ENCODE measurements at regions not wholly inside any gene's neighbourhood (a gene's known extent, or its start where the extent isn't known, plus 50 kb on each side); places are given as distances from the start of the nearest gene placed in this dataset.

- no peak overlapping the region for H3K4me3 Mint-ChIP-seq (ENCODE audit: unreplicated experiment)
- H3K27me3 Mint-ChIP-seq (ENCODE audit: unreplicated experiment) = peaks cover 2% of the 10 kb centered on the region
- TF ChIP-seq CTCF (IDR thresholded peaks at IDR 0.05; ENCODE audit: partially characterized antibody, unreplicated experiment) = no peak
Measured at GRCh38 chr6:168181316-168181715, 102.3 kb upstream of the FRMD1 start.

DNA sequence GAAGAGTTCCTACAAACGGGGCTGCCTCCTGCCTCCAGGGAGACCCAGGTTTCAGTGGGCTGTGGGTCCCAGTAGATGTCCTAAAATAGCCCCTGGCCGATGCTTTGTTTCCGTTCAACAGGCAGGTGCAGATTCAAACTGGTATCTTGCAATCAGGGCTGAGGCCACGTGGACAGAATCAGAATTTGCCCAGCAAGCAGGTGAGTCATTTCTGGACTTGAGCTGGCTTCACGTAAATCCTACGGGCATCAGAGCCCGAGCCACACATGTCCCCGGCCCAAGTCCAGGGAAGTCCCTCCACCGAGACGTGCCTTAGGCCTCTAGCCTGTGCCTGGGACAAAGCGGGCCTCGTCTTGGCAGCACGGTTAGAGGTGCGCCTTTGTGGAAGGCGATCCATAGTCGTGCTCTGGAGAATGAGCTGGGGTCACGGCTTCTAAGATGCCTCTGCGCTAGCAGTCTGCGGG, 101.6 kb upstream of the FRMD1 start:
- Mint-ChIP-seq H3K36me3 (ENCODE audit: unreplicated experiment) (no peaks in the 10 kb centered on the region), H3K4me1 (ENCODE audit: low read depth, unreplicated experiment) (peaks cover 8% of the 10 kb centered on the region), H3K4me3 (ENCODE audit: unreplicated experiment) (no peak overlapping the region), H3K27ac (ENCODE audit: unreplicated experiment) (no peak overlapping the region), H3K9me3 (ENCODE audit: unreplicated experiment) (peaks cover 1% of the 10 kb centered on the region), H3K27me3 (ENCODE audit: unreplicated experiment) (peaks cover 2% of the 10 kb centered on the region)
- no peak for DNase-seq
- TF ChIP-seq CTCF (IDR thresholded peaks at IDR 0.05; ENCODE audit: partially characterized antibody, unreplicated experiment) = no peak

More at GRCh38 chr6:168181316-168181715, 102.3 kb upstream of the FRMD1 start:
- no peaks in the 10 kb centered on the region for H3K36me3 Mint-ChIP-seq (ENCODE audit: unreplicated experiment)
- DNase-seq = no peak
- H3K4me1 Mint-ChIP-seq (ENCODE audit: low read depth, unreplicated experiment) = peaks cover 8% of the 10 kb centered on the region
- no peak overlapping the region for H3K27ac Mint-ChIP-seq (ENCODE audit: unreplicated experiment)
- H3K9me3 Mint-ChIP-seq (ENCODE audit: unreplicated experiment) = peaks cover 1% of the 10 kb centered on the region

GRCh38 chr6:168179702-168180382, 100.8 kb upstream of the FRMD1 start:
- Mint-ChIP-seq H3K27me3 (ENCODE audit: unreplicated experiment) (peaks cover 2% of the 10 kb centered on the region), H3K4me1 (ENCODE audit: low read depth, unreplicated experiment) (peaks cover 8% of the 10 kb centered on the region), H3K9me3 (ENCODE audit: unreplicated experiment) (peaks cover 1% of the 10 kb centered on the region), H3K36me3 (ENCODE audit: unreplicated experiment) (no peaks in the 10 kb centered on the region), H3K4me3 (ENCODE audit: unreplicated experiment) (no peak overlapping the region), H3K27ac (ENCODE audit: unreplicated experiment) (no peak overlapping the region)
- no peak for TF ChIP-seq CTCF (IDR thresholded peaks at IDR 0.05; ENCODE audit: partially characterized antibody, unreplicated experiment)
- DNase-seq = no peak

- no peak for TF ChIP-seq CTCF (IDR thresholded peaks at IDR 0.05; ENCODE audit: partially characterized antibody, unreplicated experiment)
- Mint-ChIP-seq H3K4me3 (ENCODE audit: unreplicated experiment) (no peak overlapping the region), H3K36me3 (ENCODE audit: unreplicated experiment) (no peaks in the 10 kb centered on the region), H3K4me1 (ENCODE audit: low read depth, unreplicated experiment) (peaks cover 14% of the 10 kb centered on the region), H3K27me3 (ENCODE audit: unreplicated experiment) (peaks cover 2% of the 10 kb centered on the region), H3K27ac (ENCODE audit: unreplicated experiment) (no peak overlapping the region), H3K9me3 (ENCODE audit: unreplicated experiment) (peaks cover 1% of the 10 kb centered on the region)
- DNase-seq = no peak
Measured at GRCh38 chr6:168179133-168179532, 100.1 kb upstream of the FRMD1 start.

- Mint-ChIP-seq H3K4me1 (ENCODE audit: low read depth, unreplicated experiment) (peaks cover 15% of the 10 kb centered on the region), H3K36me3 (ENCODE audit: unreplicated experiment) (no peaks in the 10 kb centered on the region), H3K27me3 (ENCODE audit: unreplicated experiment) (peaks cover 2% of the 10 kb centered on the region), H3K4me3 (ENCODE audit: unreplicated experiment) (no peak overlapping the region), H3K27ac (ENCODE audit: unreplicated experiment) (no peak overlapping the region), H3K9me3 (ENCODE audit: unreplicated experiment) (peaks cover 1% of the 10 kb centered on the region)
- no peak for TF ChIP-seq CTCF (IDR thresholded peaks at IDR 0.05; ENCODE audit: partially characterized antibody, unreplicated experiment)
- DNase-seq = no peak
Measured at GRCh38 chr6:168177103-168177891, 98.3 kb upstream of the FRMD1 start.

All from glutamatergic neuron (in vitro differentiated cells).